LoVo (cell line): ENCODE measurements at regions not wholly inside any gene's neighbourhood (a gene's known extent, or its start where the extent isn't known, plus 50 kb on each side); places are given as distances from the start of the nearest gene placed in this dataset.
A peak's percentile ranks its signal among the peaks of the same experiment; 100 is the strongest.
"Not testable (repeated sequence)": the region's sequence is repeated elsewhere in the genome, so short reads cannot be mapped to it uniquely, and the experiment has no call there.

Experiments
- DNase-seq: peaks from one replicate; pipeline ENCODE4 v3.0.0-alpha.2; 2016; ENCODE audit warnings: low spot score

GRCh38 chr11:31958076-31958735, 132.7 kb upstream of the RCN1 start:
- DNase-seq: peak; percentile 23

- DNase-seq: no peak
These were observed 133.2 kb upstream of the RCN1 start for GRCh38 chr11:31957674-31958073.

- DNase-seq: no peak
These were observed 134.6 kb upstream of the RCN1 start for GRCh38 chr11:31956310-31956709.

- peak; percentile 14 for DNase-seq
These were observed 135.0 kb upstream of the RCN1 start for GRCh38 chr11:31955838-31956237.

GRCh38 chr11:31953803-31954327, 137.0 kb upstream of the RCN1 start:
- no peak for DNase-seq

GRCh38 chr11:31949733-31950200, 138.6 kb upstream of the PAX6 start:
- not testable (repeated sequence) for DNase-seq

- peak; percentile 42 for DNase-seq
These were observed 135.9 kb upstream of the PAX6 start for GRCh38 chr11:31947051-31947450.

- DNase-seq: no peak
These were observed 132.1 kb upstream of the PAX6 start for GRCh38 chr11:31943056-31943780.

GRCh38 chr11:31940371-31941037, 129.4 kb upstream of the PAX6 start:
- DNase-seq: no peak

- no peak for DNase-seq
These were observed 127.9 kb upstream of the PAX6 start for GRCh38 chr11:31939004-31939403.

GRCh38 chr11:31936312-31936711, 125.2 kb upstream of the PAX6 start:
- DNase-seq: no peak

GRCh38 chr11:31932879-31933278, 121.8 kb upstream of the PAX6 start:
- DNase-seq: no peak

GRCh38 chr11:31927982-31928381, 116.9 kb upstream of the PAX6 start:
- DNase-seq: no peak

- no peak for DNase-seq
These were observed 115.8 kb upstream of the PAX6 start for GRCh38 chr11:31926816-31927528.

- no peak for DNase-seq
These were observed 115.0 kb upstream of the PAX6 start for GRCh38 chr11:31926106-31926505.

- no peak for DNase-seq
These were observed 111.3 kb upstream of the PAX6 start for GRCh38 chr11:31922450-31922849.

GRCh38 chr11:31921081-31921480, 110.0 kb upstream of the PAX6 start:
- no peak for DNase-seq

- DNase-seq: no peak
These were observed 108.1 kb upstream of the PAX6 start for GRCh38 chr11:31919175-31919574.

GRCh38 chr11:31915867-31916266, 104.7 kb upstream of the PAX6 start:
- DNase-seq: no peak

GRCh38 chr11:31913985-31914384, 102.9 kb upstream of the PAX6 start:
- DNase-seq: no peak

GRCh38 chr11:31912808-31913207, 101.7 kb upstream of the PAX6 start:
- DNase-seq: no peak

GRCh38 chr11:31910950-31911576, 99.9 kb upstream of the PAX6 start:
- DNase-seq: no peak
